ENCODE measurements at regions not wholly inside any gene's neighbourhood (a gene's known extent, or its start where the extent isn't known, plus 50 kb on each side); places are given as distances from the start of the nearest gene placed in this dataset.

DNA sequence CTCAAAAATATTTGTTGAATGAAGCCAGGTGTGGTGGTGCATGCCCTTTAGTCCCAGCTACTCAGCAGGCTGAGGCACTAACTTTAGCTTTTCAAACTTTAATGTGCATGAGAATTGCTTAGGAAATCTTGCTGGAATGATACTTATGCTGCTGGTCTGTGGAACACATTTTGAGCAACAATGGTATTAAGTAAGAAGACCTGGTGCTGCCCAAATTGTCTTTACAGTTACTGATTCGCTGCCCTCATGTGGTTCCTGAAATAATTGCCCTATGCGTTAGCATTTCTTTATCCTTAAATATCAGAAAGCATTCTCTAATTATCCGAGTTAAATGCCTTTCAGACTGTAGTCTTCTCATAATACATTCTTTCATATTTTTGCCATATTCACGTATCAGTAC is 76.0 kb upstream of the SESTD1 start:
- no peaks in the 10 kb centered on the region for H3F3A ChIP-seq (ENCODE audit: insufficient read depth)
- H3K9ac ChIP-seq (ENCODE audit: low read length), result no peak overlapping the region
- no peak overlapping the region for H2AFZ ChIP-seq (ENCODE audit: low read depth, low read length, severe bottlenecking)
- H3K9me2 ChIP-seq (replicated peaks; ENCODE audit: insufficient read depth, low read length), result no peaks in the 10 kb centered on the region
- H3K4me2 ChIP-seq (ENCODE audit: low read depth, low read length, poor library complexity, severe bottlenecking), result no peak overlapping the region
- no peaks in the 10 kb centered on the region for H4K20me1 ChIP-seq (ENCODE audit: low read depth, low read length)
- no peaks in the 10 kb centered on the region for H3K79me2 ChIP-seq (ENCODE audit: insufficient read depth, low read length)
- H3K4me3 ChIP-seq (ENCODE audit: insufficient read depth, low read length, poor library complexity, severe bottlenecking), result no peak overlapping the region
- H3K27me3 ChIP-seq (ENCODE audit: low read length), result no peaks in the 10 kb centered on the region
- no peaks in the 10 kb centered on the region for H3K9me3 ChIP-seq (ENCODE audit: insufficient read depth, low read length)
- H3K27ac ChIP-seq (ENCODE audit: low read depth, low read length), result no peak overlapping the region
- TF ChIP-seq, protein P1, sequence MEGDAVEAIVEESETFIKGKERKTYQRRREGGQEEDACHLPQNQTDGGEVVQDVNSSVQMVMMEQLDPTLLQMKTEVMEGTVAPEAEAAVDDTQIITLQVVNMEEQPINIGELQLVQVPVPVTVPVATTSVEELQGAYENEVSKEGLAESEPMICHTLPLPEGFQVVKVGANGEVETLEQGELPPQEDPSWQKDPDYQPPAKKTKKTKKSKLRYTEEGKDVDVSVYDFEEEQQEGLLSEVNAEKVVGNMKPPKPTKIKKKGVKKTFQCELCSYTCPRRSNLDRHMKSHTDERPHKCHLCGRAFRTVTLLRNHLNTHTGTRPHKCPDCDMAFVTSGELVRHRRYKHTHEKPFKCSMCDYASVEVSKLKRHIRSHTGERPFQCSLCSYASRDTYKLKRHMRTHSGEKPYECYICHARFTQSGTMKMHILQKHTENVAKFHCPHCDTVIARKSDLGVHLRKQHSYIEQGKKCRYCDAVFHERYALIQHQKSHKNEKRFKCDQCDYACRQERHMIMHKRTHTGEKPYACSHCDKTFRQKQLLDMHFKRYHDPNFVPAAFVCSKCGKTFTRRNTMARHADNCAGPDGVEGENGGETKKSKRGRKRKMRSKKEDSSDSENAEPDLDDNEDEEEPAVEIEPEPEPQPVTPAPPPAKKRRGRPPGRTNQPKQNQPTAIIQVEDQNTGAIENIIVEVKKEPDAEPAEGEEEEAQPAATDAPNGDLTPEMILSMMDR (IDR thresholded peaks at IDR 0.05; ENCODE audit: insufficient read depth, low read length, poor library complexity, severe bottlenecking), result no peak
- no peak for TF ChIP-seq EZH2phosphoT487 (conservative IDR thresholded peaks at IDR 0.05; ENCODE audit: low read length)
- no peaks in the 10 kb centered on the region for H3K36me3 ChIP-seq (ENCODE audit: low read length)

DNA sequence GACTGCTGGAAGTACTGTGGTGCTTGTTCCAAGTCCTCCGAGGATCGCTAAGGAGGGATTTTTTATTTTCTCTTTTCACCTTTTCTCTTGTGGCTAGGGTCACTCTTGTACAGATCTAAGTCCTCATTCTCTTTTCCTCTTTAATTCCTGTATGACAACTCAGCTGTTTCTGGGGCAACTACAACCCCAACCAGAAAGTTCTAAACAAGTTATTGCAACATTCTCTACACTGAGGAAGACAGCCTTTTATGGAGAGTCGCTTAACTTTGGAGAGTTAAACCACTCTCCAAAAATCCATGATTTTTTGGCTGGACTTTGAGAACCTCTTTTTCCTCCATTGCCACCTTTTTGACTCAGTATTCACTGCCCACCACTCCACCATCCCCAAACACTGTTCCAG is 74.0 kb upstream of the SESTD1 start:
- no peaks in the 10 kb centered on the region for H3F3A ChIP-seq (ENCODE audit: insufficient read depth)
- H4K20me1 ChIP-seq (ENCODE audit: low read depth, low read length), result no peaks in the 10 kb centered on the region
- no peak overlapping the region for H3K27ac ChIP-seq (ENCODE audit: low read depth, low read length)
- H2AFZ ChIP-seq (ENCODE audit: low read depth, low read length, severe bottlenecking), result no peak overlapping the region
- H3K9ac ChIP-seq (ENCODE audit: low read length), result no peak overlapping the region
- no peak for TF ChIP-seq EZH2phosphoT487 (conservative IDR thresholded peaks at IDR 0.05; ENCODE audit: low read length)
- TF ChIP-seq, protein P1 (IDR thresholded peaks at IDR 0.05; ENCODE audit: insufficient read depth, low read length, poor library complexity, severe bottlenecking), result no peak
- H3K27me3 ChIP-seq (ENCODE audit: low read length), result no peaks in the 10 kb centered on the region
- H3K9me2 ChIP-seq (replicated peaks; ENCODE audit: insufficient read depth, low read length), result no peaks in the 10 kb centered on the region
- no peak overlapping the region for H3K4me3 ChIP-seq (ENCODE audit: insufficient read depth, low read length, poor library complexity, severe bottlenecking)
- no peaks in the 10 kb centered on the region for H3K79me2 ChIP-seq (ENCODE audit: insufficient read depth, low read length)
- H3K36me3 ChIP-seq (ENCODE audit: low read length), result no peaks in the 10 kb centered on the region
- H3K4me2 ChIP-seq (ENCODE audit: low read depth, low read length, poor library complexity, severe bottlenecking), result no peak overlapping the region
- H3K9me3 ChIP-seq (ENCODE audit: insufficient read depth, low read length), result no peaks in the 10 kb centered on the region

DNA sequence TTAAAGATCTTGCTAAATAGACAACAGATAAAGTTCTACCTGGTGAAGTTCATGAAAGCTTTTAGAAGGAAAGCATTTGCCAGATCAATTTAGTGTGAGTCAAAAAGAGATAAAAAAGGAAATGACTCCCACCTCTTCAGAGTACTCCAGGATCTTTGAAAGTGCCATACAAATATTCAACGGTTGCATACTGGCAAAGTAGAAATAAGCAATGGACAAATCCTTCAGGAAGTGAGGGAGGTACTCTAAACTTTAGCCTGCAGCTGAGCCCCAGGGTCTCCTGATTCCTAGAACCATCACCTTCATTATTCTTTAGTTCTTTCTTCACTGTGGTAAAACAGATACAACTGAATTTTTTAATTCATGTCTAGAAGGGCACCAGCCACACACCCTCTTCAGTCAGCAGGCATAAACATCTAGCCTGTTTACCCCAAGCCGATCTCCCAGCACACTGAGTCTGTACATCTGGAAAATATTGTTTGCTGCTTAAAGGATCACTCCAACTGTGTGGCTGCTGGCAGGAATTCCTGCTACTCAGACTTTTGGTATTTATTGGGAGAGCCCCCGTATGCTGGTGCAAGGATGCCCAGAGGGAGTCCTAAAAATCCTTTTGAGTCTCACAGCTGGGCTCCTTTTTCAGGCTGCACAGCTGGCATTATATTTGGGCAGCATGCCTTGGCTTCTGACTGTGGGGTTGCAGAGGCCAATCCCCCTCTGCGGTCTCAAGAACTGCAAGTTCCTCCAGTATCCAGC is 72.3 kb upstream of the SESTD1 start:
- Histone ChIP-seq H3K9me3 (ENCODE audit: insufficient read depth, low read length) (no peaks in the 10 kb centered on the region), H2AFZ (ENCODE audit: low read depth, low read length, severe bottlenecking) (no peak overlapping the region), H3F3A (ENCODE audit: insufficient read depth) (no peaks in the 10 kb centered on the region), H3K36me3 (ENCODE audit: low read length) (no peaks in the 10 kb centered on the region), H3K27me3 (ENCODE audit: low read length) (no peaks in the 10 kb centered on the region), H3K9me2 (replicated peaks; ENCODE audit: insufficient read depth, low read length) (no peaks in the 10 kb centered on the region), H3K9ac (ENCODE audit: low read length) (no peak overlapping the region), H3K4me2 (ENCODE audit: low read depth, low read length, poor library complexity, severe bottlenecking) (no peak overlapping the region), H3K4me3 (ENCODE audit: insufficient read depth, low read length, poor library complexity, severe bottlenecking) (no peak overlapping the region), H3K27ac (ENCODE audit: low read depth, low read length) (no peak overlapping the region), H3K79me2 (ENCODE audit: insufficient read depth, low read length) (no peaks in the 10 kb centered on the region), H4K20me1 (ENCODE audit: low read depth, low read length) (no peaks in the 10 kb centered on the region)
- TF ChIP-seq EZH2phosphoT487 (conservative IDR thresholded peaks at IDR 0.05; ENCODE audit: low read length), result no peak

DNA sequence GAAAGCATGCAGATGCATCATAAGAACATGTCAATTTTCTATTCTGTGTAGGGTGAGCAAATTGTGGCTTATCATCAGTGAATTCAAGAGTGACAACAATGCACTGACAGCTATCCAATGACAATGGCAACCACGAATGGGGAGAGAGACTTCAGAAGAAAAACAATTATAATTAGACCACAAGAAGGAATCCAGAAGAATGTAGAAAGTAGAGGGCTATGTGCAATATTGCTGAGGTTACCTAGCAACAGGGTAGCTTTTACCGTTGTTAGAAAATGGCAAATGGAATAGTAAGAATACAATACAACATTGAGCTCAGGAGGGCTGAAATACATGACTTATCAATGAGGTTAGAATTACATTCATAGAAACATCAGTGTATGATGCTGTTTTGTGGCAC is 71.1 kb upstream of the SESTD1 start:
- no peak overlapping the region for H3K27ac ChIP-seq (ENCODE audit: low read depth, low read length)
- H3K36me3 ChIP-seq (ENCODE audit: low read length), result no peaks in the 10 kb centered on the region
- H2AFZ ChIP-seq (ENCODE audit: low read depth, low read length, severe bottlenecking), result no peak overlapping the region
- no peak overlapping the region for H3K9ac ChIP-seq (ENCODE audit: low read length)
- no peaks in the 10 kb centered on the region for H3K79me2 ChIP-seq (ENCODE audit: insufficient read depth, low read length)
- H3F3A ChIP-seq (ENCODE audit: insufficient read depth), result no peaks in the 10 kb centered on the region
- no peak for TF ChIP-seq EZH2phosphoT487 (conservative IDR thresholded peaks at IDR 0.05; ENCODE audit: low read length)
- TF ChIP-seq, protein P1 (IDR thresholded peaks at IDR 0.05; ENCODE audit: insufficient read depth, low read length, poor library complexity, severe bottlenecking), result no peak
- H3K27me3 ChIP-seq (ENCODE audit: low read length), result no peaks in the 10 kb centered on the region
- no peak overlapping the region for H3K4me2 ChIP-seq (ENCODE audit: low read depth, low read length, poor library complexity, severe bottlenecking)
- no peaks in the 10 kb centered on the region for H4K20me1 ChIP-seq (ENCODE audit: low read depth, low read length)
- H3K4me3 ChIP-seq (ENCODE audit: insufficient read depth, low read length, poor library complexity, severe bottlenecking), result no peak overlapping the region
- no peaks in the 10 kb centered on the region for H3K9me2 ChIP-seq (replicated peaks; ENCODE audit: insufficient read depth, low read length)
- no peaks in the 10 kb centered on the region for H3K9me3 ChIP-seq (ENCODE audit: insufficient read depth, low read length)
